ENCODE measurements at regions not wholly inside any gene's neighbourhood (a gene's known extent, or its start where the extent isn't known, plus 50 kb on each side); places are given as distances from the start of the nearest gene placed in this dataset.

DNA sequence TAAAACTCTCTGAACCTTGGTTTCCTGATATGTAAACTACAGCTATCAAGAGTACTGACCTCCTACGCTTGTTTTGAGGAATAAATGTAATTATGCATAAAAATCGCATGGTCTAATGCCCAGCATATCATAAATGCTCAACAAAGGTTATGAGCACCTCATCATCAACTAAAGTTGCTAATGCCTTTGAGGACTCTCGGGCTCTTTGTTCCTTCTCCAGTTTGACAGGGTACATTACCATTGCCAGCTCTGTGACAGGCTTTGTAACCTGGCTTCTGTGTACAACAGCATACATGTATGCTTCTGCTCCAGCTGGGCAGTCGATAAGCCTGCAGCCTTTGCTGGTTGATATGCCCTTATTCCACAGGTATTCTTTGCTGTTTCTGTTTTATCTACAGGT lies 95.2 kb downstream of the C9orf152 start:
- TF ChIP-seq, protein P1, sequence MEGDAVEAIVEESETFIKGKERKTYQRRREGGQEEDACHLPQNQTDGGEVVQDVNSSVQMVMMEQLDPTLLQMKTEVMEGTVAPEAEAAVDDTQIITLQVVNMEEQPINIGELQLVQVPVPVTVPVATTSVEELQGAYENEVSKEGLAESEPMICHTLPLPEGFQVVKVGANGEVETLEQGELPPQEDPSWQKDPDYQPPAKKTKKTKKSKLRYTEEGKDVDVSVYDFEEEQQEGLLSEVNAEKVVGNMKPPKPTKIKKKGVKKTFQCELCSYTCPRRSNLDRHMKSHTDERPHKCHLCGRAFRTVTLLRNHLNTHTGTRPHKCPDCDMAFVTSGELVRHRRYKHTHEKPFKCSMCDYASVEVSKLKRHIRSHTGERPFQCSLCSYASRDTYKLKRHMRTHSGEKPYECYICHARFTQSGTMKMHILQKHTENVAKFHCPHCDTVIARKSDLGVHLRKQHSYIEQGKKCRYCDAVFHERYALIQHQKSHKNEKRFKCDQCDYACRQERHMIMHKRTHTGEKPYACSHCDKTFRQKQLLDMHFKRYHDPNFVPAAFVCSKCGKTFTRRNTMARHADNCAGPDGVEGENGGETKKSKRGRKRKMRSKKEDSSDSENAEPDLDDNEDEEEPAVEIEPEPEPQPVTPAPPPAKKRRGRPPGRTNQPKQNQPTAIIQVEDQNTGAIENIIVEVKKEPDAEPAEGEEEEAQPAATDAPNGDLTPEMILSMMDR (IDR thresholded peaks at IDR 0.05), result no peak
- no peak for TF ChIP-seq EZH2 (IDR thresholded peaks at IDR 0.05; ENCODE audit: borderline replicate concordance, insufficient read depth, low read depth, low read length, poor library complexity, severe bottlenecking)

Measured in B cell (primary cell).